GM23248 (cell line): ENCODE measurements at regions not wholly inside any gene's neighbourhood (a gene's known extent, or its start where the extent isn't known, plus 50 kb on each side); places are given as distances from the start of the nearest gene placed in this dataset.

ENCODE experiments used
- DNase-seq: peaks from one replicate; pipeline ENCODE4 v3.0.0-alpha.2; 2015
- H2AFZ ChIP-seq: fragments of 200-600 bp; sonication (generic); 2 replicates; pipeline ENCODE4 v1.6.1; 2016; ENCODE audit warnings: antibody characterized with exemption
- H3F3A ChIP-seq: fragments of 200-600 bp; sonication (generic); 2 replicates; pipeline ENCODE4 v1.6.1; 2016; ENCODE audit warnings: mild to moderate bottlenecking, antibody characterized with exemption, mixed run types; ENCODE audit not compliant: insufficient read depth
- H3K27ac ChIP-seq: fragments of 200-600 bp; sonication (generic); 2 replicates; pipeline ENCODE4 v1.5.1; 2016; ENCODE audit warnings: mild to moderate bottlenecking
- H3K27me3 ChIP-seq: fragments of 200-600 bp; sonication (generic); replicated peaks from 2 replicates; pipeline ENCODE4 v1.6.1; 2016; ENCODE audit warnings: mild to moderate bottlenecking; ENCODE audit not compliant: insufficient read depth
- H3K36me3 ChIP-seq: fragments of 200-600 bp; sonication (generic); 2 replicates; pipeline ENCODE4 v1.6.1; 2016; ENCODE audit warnings: low read depth, mild to moderate bottlenecking
- H3K4me1 ChIP-seq: fragments of 200-600 bp; sonication (generic); 2 replicates; pipeline ENCODE4 v1.6.1; 2016; ENCODE audit warnings: mild to moderate bottlenecking; ENCODE audit not compliant: insufficient read depth
- H3K4me2 ChIP-seq: fragments of 200-600 bp; sonication (generic); one replicate; pipeline ENCODE4 v1.6.1; 2016; ENCODE audit warnings: mild to moderate bottlenecking; ENCODE audit not compliant: unreplicated experiment
- H3K4me3 ChIP-seq: fragments of 200-600 bp; sonication (generic); 2 replicates; pipeline ENCODE4 v1.5.1; 2016; ENCODE audit warnings: mild to moderate bottlenecking
- H3K79me2 ChIP-seq: fragments of 200-600 bp; sonication (generic); 2 replicates; pipeline ENCODE4 v1.6.1; 2016; ENCODE audit warnings: mild to moderate bottlenecking; ENCODE audit not compliant: insufficient read depth
- H3K9ac ChIP-seq: fragments of 200-600 bp; sonication (generic); 2 replicates; pipeline ENCODE4 v1.6.1; 2016; ENCODE audit warnings: mild to moderate bottlenecking
- H3K9me2 ChIP-seq: fragments of 200-600 bp; sonication (generic); 2 replicates; pipeline ENCODE4 v1.6.1; 2016; ENCODE audit warnings: mixed run types, mild to moderate bottlenecking, moderate library complexity; ENCODE audit not compliant: insufficient read depth
- H3K9me3 ChIP-seq: fragments of 200-600 bp; sonication (generic); one replicate; pipeline ENCODE4 v1.6.1; 2017; ENCODE audit warnings: low read depth
- H4K20me1 ChIP-seq: fragments of 200-600 bp; sonication (generic); 2 replicates; pipeline ENCODE4 v1.6.0; 2016; ENCODE audit not compliant: insufficient read depth
- EZH2 ChIP-seq: fragments of 200-600 bp; sonication (generic); IDR thresholded peaks from 2 replicates; pipeline ENCODE4 v1.6.1; 2018; ENCODE audit warnings: antibody characterized with exemption, mild to moderate bottlenecking; ENCODE audit not compliant: insufficient read depth, poor library complexity, severe bottlenecking
- EZH2phosphoT487 ChIP-seq: fragments of 200-600 bp; sonication (generic); IDR thresholded peaks from 2 replicates; pipeline ENCODE4 v1.6.1; 2018; ENCODE audit warnings: antibody characterized with exemption, moderate library complexity, mild to moderate bottlenecking, low read depth; ENCODE audit not compliant: insufficient read depth
- WGBS, 2 experiments: methylation state at CpG; one replicate each; pipeline ENCODE4 v1.1.6; 2015 to 2017; ENCODE audit warnings: low lambda C conversion rate in 2 of 2, low coverage in 1 of 2; ENCODE audit errors: missing lambda C conversion rate in 2 of 2; 5-methylcytosine and 5-hydroxymethylcytosine counted together
- in situ Hi-C: fragments of 300-500 bp; cut with MboI; formaldehyde crosslinking; loops from 2 replicates; pipeline ENCODE4 v1.15.0; 2020

DNA sequence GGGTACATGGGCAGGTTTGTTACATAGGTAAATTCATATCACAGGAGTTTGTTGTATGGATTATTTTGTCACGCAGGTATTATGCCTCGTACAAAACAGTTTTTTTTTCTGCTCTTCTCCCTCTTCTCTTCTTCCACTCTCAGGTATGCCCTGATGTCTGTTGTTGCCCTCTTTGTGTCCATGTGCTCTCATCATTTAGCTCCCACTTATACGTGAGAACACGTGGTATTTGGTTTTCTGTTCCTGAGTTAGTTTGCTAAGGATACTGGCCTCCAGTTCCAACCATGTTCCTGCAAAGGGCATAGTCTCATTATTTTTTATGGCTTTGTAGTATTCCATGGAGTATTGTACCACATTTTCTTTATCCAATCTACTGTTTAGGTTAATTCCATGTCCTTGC is 65.7 kb downstream of the UNC5CL start:
- in situ Hi-C loops, result no loop called here
- no peaks in the 10 kb centered on the region for H3K4me1 ChIP-seq
- H3K36me3 ChIP-seq, result no peaks in the 10 kb centered on the region
- H3K4me3 ChIP-seq, result no peak overlapping the region
- H3K9me3 ChIP-seq, result no peaks in the 10 kb centered on the region
- no peak overlapping the region for H3K27ac ChIP-seq
- WGBS, 2 experiments, result 62 to 63% methylated on average over 4 of the region's 4 CpGs
- no peaks in the 10 kb centered on the region for H3F3A ChIP-seq
- H4K20me1 ChIP-seq, result no peaks in the 10 kb centered on the region
- H3K4me2 ChIP-seq, result no peak overlapping the region
- no peak for DNase-seq
- no peak overlapping the region for H3K9ac ChIP-seq
- no peaks in the 10 kb centered on the region for H3K9me2 ChIP-seq
- H2AFZ ChIP-seq, result no peak overlapping the region
- TF ChIP-seq EZH2 (no peak), EZH2phosphoT487 (no peak)
- no peaks in the 10 kb centered on the region for H3K79me2 ChIP-seq
- peaks cover 29% of the 10 kb centered on the region for H3K27me3 ChIP-seq

GRCh38 chr6:40972814-40973213 is 66.2 kb downstream of the UNC5CL start:
- Histone ChIP-seq H3K27ac (no peak overlapping the region), H2AFZ (no peak overlapping the region), H3K36me3 (no peaks in the 10 kb centered on the region), H3K4me1 (no peaks in the 10 kb centered on the region), H3K9me3 (no peaks in the 10 kb centered on the region), H3K9me2 (no peaks in the 10 kb centered on the region), H3F3A (no peaks in the 10 kb centered on the region), H3K9ac (no peak overlapping the region), H3K27me3 (peaks cover 29% of the 10 kb centered on the region), H3K4me3 (no peak overlapping the region), H4K20me1 (no peaks in the 10 kb centered on the region), H3K4me2 (no peak overlapping the region), H3K79me2 (no peaks in the 10 kb centered on the region)
- in situ Hi-C loops, result no loop called here
- DNase-seq, result no peak
- no peak for TF ChIP-seq EZH2
- TF ChIP-seq EZH2phosphoT487, result no peak
- 69 to 82% methylated on average over 3 of the region's 3 CpGs for WGBS, 2 experiments

GRCh38 chr6:40972190-40972589 is 66.8 kb downstream of the UNC5CL start:
- DNase-seq, result no peak
- Histone ChIP-seq H3K9me3 (no peaks in the 10 kb centered on the region), H3K9me2 (no peaks in the 10 kb centered on the region), H3K79me2 (no peaks in the 10 kb centered on the region), H3K27ac (no peak overlapping the region), H3K27me3 (peaks cover 29% of the 10 kb centered on the region), H3K4me1 (no peaks in the 10 kb centered on the region), H4K20me1 (no peaks in the 10 kb centered on the region), H3K9ac (no peak overlapping the region), H3K36me3 (no peaks in the 10 kb centered on the region), H2AFZ (no peak overlapping the region), H3K4me2 (no peak overlapping the region), H3F3A (no peaks in the 10 kb centered on the region), H3K4me3 (no peak overlapping the region)
- 78 to 83% methylated on average over 3 of the region's 3 CpGs for WGBS, 2 experiments
- in situ Hi-C loops, result no loop called here
- TF ChIP-seq EZH2 (no peak), EZH2phosphoT487 (no peak)

- no peaks in the 10 kb centered on the region for H3K9me3 ChIP-seq
- no peaks in the 10 kb centered on the region for H4K20me1 ChIP-seq
- H3K27me3 ChIP-seq, result no peaks in the 10 kb centered on the region; the same call in 1 of the 2 replicates
- no peaks in the 10 kb centered on the region for H3K36me3 ChIP-seq
- TF ChIP-seq EZH2 (no peak), EZH2phosphoT487 (no peak)
- H3K4me2 ChIP-seq, result no peak overlapping the region
- H3K9me2 ChIP-seq, result no peaks in the 10 kb centered on the region
- in situ Hi-C loops, result no loop called here
- H3F3A ChIP-seq, result no peaks in the 10 kb centered on the region
- no peak for DNase-seq
- no peak overlapping the region for H3K4me3 ChIP-seq
- H3K27ac ChIP-seq, result no peak overlapping the region
- no peak overlapping the region for H2AFZ ChIP-seq
- H3K4me1 ChIP-seq, result no peaks in the 10 kb centered on the region
- H3K79me2 ChIP-seq, result no peaks in the 10 kb centered on the region
- H3K9ac ChIP-seq, result no peak overlapping the region
Measured at GRCh38 chr6:40968620-40969164, 70.3 kb downstream of the UNC5CL start.

DNA sequence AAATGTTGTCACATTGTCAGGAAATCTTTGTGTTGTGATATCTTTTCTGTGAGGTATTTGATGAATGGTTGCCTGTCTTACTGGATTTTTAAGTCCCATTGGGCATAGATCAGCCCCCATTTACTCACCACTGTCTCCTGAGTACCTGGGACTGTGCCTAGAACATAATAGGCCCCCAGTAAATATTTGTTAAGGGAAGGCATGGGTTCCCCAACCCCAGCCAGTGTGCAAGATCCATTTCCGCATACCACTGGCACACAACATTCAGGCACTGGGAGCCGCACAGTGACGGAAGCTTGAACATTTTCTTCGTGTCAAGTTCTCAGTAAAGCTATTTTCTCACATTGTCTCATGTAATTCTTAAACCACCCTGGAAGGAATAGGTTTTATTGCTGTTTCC is 72.2 kb downstream of the UNC5CL start:
- in situ Hi-C loops, result no loop called here
- TF ChIP-seq EZH2, result no peak
- no peak for TF ChIP-seq EZH2phosphoT487

More for the DNA sequence above, 72.2 kb downstream of the UNC5CL start:
- Histone ChIP-seq H2AFZ (no peak overlapping the region), H3K27ac (no peak overlapping the region), H4K20me1 (no peaks in the 10 kb centered on the region), H3K4me3 (no peak overlapping the region), H3K4me2 (no peak overlapping the region), H3F3A (peaks cover 6% of the 10 kb centered on the region; the same call in 1 of the 2 replicates), H3K9me2 (no peaks in the 10 kb centered on the region), H3K79me2 (no peaks in the 10 kb centered on the region), H3K36me3 (no peaks in the 10 kb centered on the region), H3K9me3 (no peaks in the 10 kb centered on the region), H3K4me1 (peaks cover 9% of the 10 kb centered on the region), H3K27me3 (no peaks in the 10 kb centered on the region), H3K9ac (no peak overlapping the region)
- WGBS, 2 experiments, result 92 to 97% methylated on average over 4 of the region's 4 CpGs
- no peak for DNase-seq
